IMR-90 (cell line): ENCODE measurements at regions not wholly inside any gene's neighbourhood (a gene's known extent, or its start where the extent isn't known, plus 50 kb on each side); places are given as distances from the start of the nearest gene placed in this dataset.

Experiments used
- ATAC-seq: fragments of 200-7000 bp; cut with Tn5 transposase; 2 replicates; pipeline ENCODE4 v1.9.1; 2020; ENCODE audit warnings: low read depth, mild to moderate bottlenecking, moderate library complexity
- BruUV-seq: library from RNA; stranded (reverse); fragments of 400-500 nt; replicated peaks from 2 replicates; lab custom pipeline; 2021; lab: Mats Ljungman, UMichigan
- CTCF ChIA-PET: fragments of 300-600 bp; formaldehyde crosslinking; extraction: SDS; loops from one replicate; lab custom pipeline; 2021; ENCODE audit warnings: antibody characterized with exemption; lab: Yijun Ruan, JAX
- POLR2A ChIA-PET: fragments of 300-600 bp; sonication (Branson Sonifier 250); formaldehyde crosslinking; loops from one replicate; lab custom pipeline; 2022; ENCODE audit warnings: antibody characterized with exemption; ENCODE audit not compliant: unreplicated experiment; lab: Charles Lee
- DNase-seq: peaks from one replicate; pipeline ENCODE4 v3.0.0; 2013
- H2AFZ ChIP-seq: replicated peaks from 2 replicates; pipeline ENCODE3; 2013; ENCODE audit warnings: low read length, mild to moderate bottlenecking; ENCODE audit not compliant: poor library complexity
- H2AK5ac ChIP-seq: 2 replicates; pipeline ENCODE4 v1.6.1; 2013; ENCODE audit warnings: low read depth, low read length, inconsistent platforms
- H2AK9ac ChIP-seq: replicated peaks from 2 replicates; pipeline ENCODE3; 2013; ENCODE audit warnings: mild to moderate bottlenecking, low read depth, low read length, moderate library complexity; ENCODE audit not compliant: poor library complexity
- H2BK120ac ChIP-seq: 2 replicates; pipeline ENCODE4 v1.6.1; 2013; ENCODE audit warnings: low read depth, low read length, inconsistent platforms
- H2BK15ac ChIP-seq: 3 replicates; pipeline ENCODE4 v1.6.1; 2013; ENCODE audit warnings: low read depth, low read length, inconsistent platforms
- H2BK20ac ChIP-seq: 2 replicates; pipeline ENCODE4 v1.6.1; 2013; ENCODE audit warnings: low read depth, mild to moderate bottlenecking, inconsistent platforms, low read length, moderate library complexity
- H2BK5ac ChIP-seq: 2 replicates; pipeline ENCODE4 v1.6.1; 2013; ENCODE audit warnings: mild to moderate bottlenecking, low read depth, low read length, inconsistent platforms; ENCODE audit not compliant: poor library complexity, severe bottlenecking
- H3K14ac ChIP-seq: replicated peaks from 2 replicates; pipeline ENCODE4 v1.6.1; 2013; ENCODE audit warnings: low read depth, low read length, inconsistent platforms
- H3K18ac ChIP-seq: 2 replicates; pipeline ENCODE4 v1.6.1; 2013; ENCODE audit warnings: low read depth, low read length, control low read depth
- H3K23ac ChIP-seq: 2 replicates; pipeline ENCODE4 v1.6.1; 2013; ENCODE audit warnings: low read depth, low read length, inconsistent platforms
- H3K27ac ChIP-seq: 2 replicates; pipeline ENCODE4 v1.5.1; 2013; ENCODE audit warnings: mild to moderate bottlenecking, control low read depth, low read length; ENCODE audit not compliant: insufficient read depth
- H3K27me3 ChIP-seq: 2 replicates; pipeline ENCODE4 v1.6.1; 2013; ENCODE audit warnings: low read length; ENCODE audit not compliant: control insufficient read depth, insufficient read depth
- H3K36me3 ChIP-seq: 2 replicates; pipeline ENCODE4 v1.6.1; 2013; ENCODE audit warnings: low read length, mixed read lengths; ENCODE audit not compliant: control insufficient read depth, insufficient read depth
- H3K4ac ChIP-seq: 2 replicates; pipeline ENCODE4 v1.6.1; 2013; ENCODE audit warnings: low read depth, low read length, inconsistent platforms
- H3K4me1 ChIP-seq: 2 replicates; pipeline ENCODE4 v1.6.1; 2013; ENCODE audit warnings: low read length, mixed read lengths; ENCODE audit not compliant: control insufficient read depth, insufficient read depth
- H3K4me2 ChIP-seq: 2 replicates; pipeline ENCODE4 v1.6.1; 2013; ENCODE audit warnings: low read depth, mild to moderate bottlenecking, control low read depth, low read length, moderate library complexity
- H3K4me3 ChIP-seq: 2 replicates; pipeline ENCODE4 v1.5.1; 2013; ENCODE audit warnings: low read depth, mild to moderate bottlenecking, control low read depth, low read length, moderate library complexity; ENCODE audit not compliant: insufficient read depth
- H3K56ac ChIP-seq: 2 replicates; pipeline ENCODE4 v1.6.1; 2013; ENCODE audit warnings: low read length, inconsistent platforms; ENCODE audit not compliant: insufficient read depth; ENCODE audit errors: extremely low read depth
- H3K79me1 ChIP-seq, 2 experiments: 2 replicates each; pipeline ENCODE4 v1.6.1; 2013; ENCODE audit warnings: low read length in 2 of 2, inconsistent platforms in 1 of 2, low read depth in 1 of 2
- H3K9ac ChIP-seq: 2 replicates; pipeline ENCODE4 v1.6.1; 2013; ENCODE audit warnings: low read depth, low read length, control low read depth
- H3K9me1 ChIP-seq: 2 replicates; pipeline ENCODE4 v1.6.1; 2013; ENCODE audit warnings: low read length, inconsistent platforms; ENCODE audit not compliant: insufficient read depth
- H3K9me3 ChIP-seq: 2 replicates; pipeline ENCODE4 v1.6.1; 2013; ENCODE audit warnings: low read length; ENCODE audit not compliant: control insufficient read depth, insufficient read depth
- H4K20me1 ChIP-seq: 2 replicates; pipeline ENCODE4 v1.6.1; 2013; ENCODE audit warnings: low read length, inconsistent platforms; ENCODE audit not compliant: insufficient read depth
- H4K5ac ChIP-seq: 2 replicates; pipeline ENCODE4 v1.6.1; 2013; ENCODE audit warnings: mild to moderate bottlenecking, low read depth, low read length, control low read depth
- H4K8ac ChIP-seq, 2 experiments: 2 replicates each; pipeline ENCODE4 v1.6.1; 2013; ENCODE audit warnings: low read depth in 2 of 2, low read length in 2 of 2, control low read depth in 1 of 2, inconsistent platforms in 1 of 2
- H4K91ac ChIP-seq: 2 replicates; pipeline ENCODE4 v1.6.1; 2013; ENCODE audit warnings: low read depth, low read length, inconsistent platforms; ENCODE audit not compliant: insufficient read depth
- BHLHE40 ChIP-seq: fragments of 150-350 bp; IDR thresholded peaks from 2 replicates; pipeline ENCODE4 v1.6.1; 2016; ENCODE audit warnings: mild to moderate bottlenecking, low read depth, low read length
- CEBPB ChIP-seq: IDR thresholded peaks from 2 replicates; pipeline ENCODE4 v1.6.1; 2012; ENCODE audit warnings: low read depth, low read length, improper control_type of control experiment
- CHD1 ChIP-seq: IDR thresholded peaks from 2 replicates; pipeline ENCODE4 v1.6.1; 2012; ENCODE audit warnings: low read depth, low read length, improper control_type of control experiment
- FOS ChIP-seq: fragments of 150-350 bp; IDR thresholded peaks from 2 replicates; pipeline ENCODE4 v1.6.1; 2016; ENCODE audit warnings: low read depth, low read length
- NFE2L2 ChIP-seq: fragments of 150-350 bp; IDR thresholded peaks from 2 replicates; pipeline ENCODE4 v1.6.1; 2016; ENCODE audit warnings: low read depth, mild to moderate bottlenecking, low read length
- RAD21 ChIP-seq: IDR thresholded peaks from 2 replicates; pipeline ENCODE4 v1.6.1; 2012; ENCODE audit warnings: low read length, improper control_type of control experiment
- WGBS, 2 experiments: methylation state at CpG; one replicate each; pipeline versions ENCODE4 v1.1.5 to v1.1.7; 2013; ENCODE audit warnings: missing lambda C conversion rate in 2 of 2; ENCODE audit not compliant: insufficient read length in 1 of 2; ENCODE audit errors: extremely low coverage in 2 of 2; 5-methylcytosine and 5-hydroxymethylcytosine counted together
- dilution Hi-C: fragments of 300-500 bp; cut with HindIII; formaldehyde crosslinking; loops from one replicate; pipeline ENCODE4 v1.14.3; 2018; ENCODE audit warnings: low sequenced_read_pairs; ENCODE audit not compliant: unreplicated experiment
- in situ Hi-C: fragments of 300-500 bp; cut with MboI; formaldehyde crosslinking; loops from 3 replicates; pipeline ENCODE4 v1.14.3; 2019; ENCODE audit warnings: low sequenced_read_pairs, inconsistent platforms, mixed read lengths
- intact Hi-C: fragments of 100-400 bp; cut with micrococcal nuclease; formaldehyde crosslinking; loops from 2 replicates; pipeline ENCODE4 v1.10.0; 2022

GRCh38 chrX:130504019-130504418 lies 102.2 kb downstream of the RBMX2 start:
- Histone ChIP-seq H3K14ac (no peak overlapping the region), H2AK5ac (no peak overlapping the region), H2BK15ac (no peak overlapping the region), H3K27me3 (no peaks in the 10 kb centered on the region), H3K4ac (no peak overlapping the region), H2BK120ac (no peak overlapping the region), H4K5ac (no peak overlapping the region), H4K91ac (no peak overlapping the region), H2AFZ (no peak overlapping the region), H2AK9ac (no peak overlapping the region), H2BK20ac (no peak overlapping the region), H3K9me1 (no peaks in the 10 kb centered on the region), H3K18ac (no peak overlapping the region), H3K4me2 (no peak overlapping the region), H3K4me3 (no peak overlapping the region), H3K27ac (no peak overlapping the region), H3K79me1 (no peaks in the 10 kb centered on the region), H3K23ac (no peak overlapping the region), H3K9ac (no peak overlapping the region), H2BK5ac (no peak overlapping the region), H4K8ac (no peak overlapping the region), H4K20me1 (no peaks in the 10 kb centered on the region), H3K9me3 (no peaks in the 10 kb centered on the region), H3K56ac (no peak overlapping the region), H3K4me1 (no peaks in the 10 kb centered on the region), H3K36me3 (no peaks in the 10 kb centered on the region)
- DNase-seq (no peak), ATAC-seq (no peak)
- TF ChIP-seq BHLHE40 (no peak), RAD21 (no peak), CHD1 (no peak), NFE2L2 (no peak), CEBPB (no peak), FOS (no peak)
- dilution Hi-C loops (no loop called here), intact Hi-C loops (no loop called here), in situ Hi-C loops (no loop called here)
- BruUV-seq: no TSS peak
- WGBS, 2 experiments: 100% methylated on average over 1 of the region's 2 CpGs; no CpG with 5 or more reads in 1 of the 2 experiments
- ChIA-PET CTCF (no interaction called here), POLR2A (no interaction called here)
